Fibroblast of skin of scalp (primary cell): ENCODE measurements at regions not wholly inside any gene's neighbourhood (a gene's known extent, or its start where the extent isn't known, plus 50 kb on each side); places are given as distances from the start of the nearest gene placed in this dataset.
"Not testable (repeated sequence)": the region's sequence is repeated elsewhere in the genome, so short reads cannot be mapped to it uniquely, and the experiment has no call there.

Experiments
- DNase-seq: peaks from one replicate; pipeline ENCODE4 v3.0.0-alpha.2; 2013

GRCh38 chr12:9306004-9306403, 97.8 kb upstream of the PZP start:
- DNase-seq = not testable (repeated sequence)

- not testable (repeated sequence) for DNase-seq
Observed at GRCh38 chr12:9304540-9304939, 96.3 kb upstream of the PZP start.

GRCh38 chr12:9295872-9296271, 87.7 kb upstream of the PZP start:
- DNase-seq = not testable (repeated sequence)

- not testable (repeated sequence) for DNase-seq
Observed at GRCh38 chr12:9294072-9294620, 86.0 kb upstream of the PZP start.

- DNase-seq = not testable (repeated sequence)
Observed at GRCh38 chr12:9293391-9293790, 85.2 kb upstream of the PZP start.

- not testable (repeated sequence) for DNase-seq
Observed at GRCh38 chr12:9289984-9290383, 81.8 kb upstream of the PZP start.

- not testable (repeated sequence) for DNase-seq
Observed at GRCh38 chr12:9284724-9285123, 76.5 kb upstream of the PZP start.

GRCh38 chr12:9284197-9284596, 76.0 kb upstream of the PZP start:
- not testable (repeated sequence) for DNase-seq

GRCh38 chr12:9283346-9284095, 75.3 kb upstream of the PZP start:
- DNase-seq = peak; percentile 76

GRCh38 chr12:9276990-9277389, 68.8 kb upstream of the PZP start:
- no peak for DNase-seq

- peak; percentile 6 for DNase-seq
Observed at GRCh38 chr12:9273276-9273675, 65.1 kb upstream of the PZP start.

- no peak for DNase-seq
Observed at GRCh38 chr12:9271875-9272274, 63.7 kb upstream of the PZP start.

- no peak for DNase-seq
Observed at GRCh38 chr12:9264546-9264945, 56.4 kb upstream of the PZP start.

GRCh38 chr12:9260931-9261330, 52.7 kb upstream of the PZP start:
- peak; percentile 23 for DNase-seq

- no peak for DNase-seq
Observed at GRCh38 chr12:9258676-9259075, 50.5 kb upstream of the PZP start.
